22Rv1 (cell line): ENCODE measurements at regions not wholly inside any gene's neighbourhood (a gene's known extent, or its start where the extent isn't known, plus 50 kb on each side); places are given as distances from the start of the nearest gene placed in this dataset.

Experiments
- CTCF ChIP-seq: fragments of 450-650 bp; IDR thresholded peaks from 2 replicates; pipeline ENCODE4 v1.5.1; 2017; ENCODE audit warnings: mild to moderate bottlenecking
- ZFX ChIP-seq: fragments of 450-650 bp; IDR thresholded peaks from 2 replicates; pipeline ENCODE4 v1.6.1; 2017; ENCODE audit warnings: antibody characterized with exemption, borderline replicate concordance

- TF ChIP-seq CTCF (no peak), ZFX (no peak)
Measured at GRCh38 chr16:79466111-79466510, 134.4 kb downstream of the MAF start.
